HUES64 (cell line): ENCODE measurements at regions not wholly inside any gene's neighbourhood (a gene's known extent, or its start where the extent isn't known, plus 50 kb on each side); places are given as distances from the start of the nearest gene placed in this dataset.

Experiments
- H3K27ac ChIP-seq: 2 replicates; pipeline ENCODE4 v1.7.0; 2013; ENCODE audit warnings: low read depth, low read length, inconsistent platforms
- H3K27me3 ChIP-seq: 2 replicates; pipeline ENCODE4 v1.6.1; 2013; ENCODE audit warnings: mild to moderate bottlenecking, low read length; ENCODE audit not compliant: insufficient read depth
- H3K36me3 ChIP-seq: 2 replicates; pipeline ENCODE4 v1.6.1; 2013; ENCODE audit warnings: mild to moderate bottlenecking, low read length; ENCODE audit not compliant: insufficient read depth
- H3K4me1 ChIP-seq: 2 replicates; pipeline ENCODE4 v1.6.1; 2013; ENCODE audit warnings: mild to moderate bottlenecking, low read length, moderate library complexity; ENCODE audit not compliant: insufficient read depth
- H3K4me3 ChIP-seq: 2 replicates; pipeline ENCODE4 v1.5.1; 2013; ENCODE audit warnings: mild to moderate bottlenecking, low read length, moderate library complexity
- H3K9ac ChIP-seq: 2 replicates; pipeline ENCODE4 v1.6.1; 2013; ENCODE audit warnings: mild to moderate bottlenecking, low read depth, low read length
- H3K9me3 ChIP-seq: 2 replicates; pipeline ENCODE4 v1.6.1; 2013; ENCODE audit warnings: low read depth, low read length; ENCODE audit not compliant: insufficient read depth
- WGBS: fragments of 150-250, 120-280 bp; methylation state at CpG from one replicate; pipeline ENCODE4 v1.1.7; 2013; ENCODE audit warnings: missing lambda C conversion rate; 5-methylcytosine and 5-hydroxymethylcytosine counted together

DNA sequence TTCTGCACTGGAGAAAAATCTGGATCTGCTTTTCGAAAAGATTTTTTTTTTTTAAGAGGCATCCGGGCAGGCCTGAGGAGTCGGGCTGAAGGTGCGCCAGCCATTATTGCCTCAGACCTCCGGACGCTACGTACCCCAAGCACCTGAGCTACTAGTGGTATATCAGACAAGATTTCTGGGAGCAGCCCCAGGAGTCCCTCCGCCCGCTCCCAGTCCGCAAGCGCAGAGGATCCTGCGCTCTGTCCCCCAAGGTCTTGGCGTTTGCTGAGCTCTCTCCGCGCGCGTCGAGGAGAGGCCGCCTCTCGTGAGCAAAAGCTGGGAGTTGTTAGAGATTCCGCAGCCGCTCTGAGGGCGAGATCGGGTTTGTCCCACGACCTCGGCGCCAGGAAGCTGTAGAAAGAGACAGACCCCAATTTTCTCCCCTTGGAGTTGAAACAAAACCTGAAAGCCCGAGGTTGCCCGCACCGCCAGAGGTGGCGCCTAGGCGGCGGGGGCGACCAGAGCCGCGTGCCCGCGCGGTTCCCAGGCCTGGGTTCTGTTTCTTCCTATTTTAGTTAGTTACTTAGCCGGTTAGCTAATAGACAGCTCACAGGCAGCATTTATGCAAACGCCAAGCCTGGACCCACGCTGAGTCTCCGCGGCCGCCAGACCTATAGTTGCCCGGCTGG is 72.5 kb upstream of the POLG start:
- Histone ChIP-seq H3K27me3 (peaks cover 100% of the 10 kb centered on the region), H3K4me1 (peaks cover 14% of the 10 kb centered on the region), H3K36me3 (no peaks in the 10 kb centered on the region), H3K9ac (no peak overlapping the region), H3K27ac (no peak overlapping the region), H3K9me3 (no peaks in the 10 kb centered on the region), H3K4me3 (peak overlapping the region; percentile 27; the same call in 1 of the 2 replicates)
- WGBS: 2% methylated on average over 46 of the region's 46 CpGs

DNA sequence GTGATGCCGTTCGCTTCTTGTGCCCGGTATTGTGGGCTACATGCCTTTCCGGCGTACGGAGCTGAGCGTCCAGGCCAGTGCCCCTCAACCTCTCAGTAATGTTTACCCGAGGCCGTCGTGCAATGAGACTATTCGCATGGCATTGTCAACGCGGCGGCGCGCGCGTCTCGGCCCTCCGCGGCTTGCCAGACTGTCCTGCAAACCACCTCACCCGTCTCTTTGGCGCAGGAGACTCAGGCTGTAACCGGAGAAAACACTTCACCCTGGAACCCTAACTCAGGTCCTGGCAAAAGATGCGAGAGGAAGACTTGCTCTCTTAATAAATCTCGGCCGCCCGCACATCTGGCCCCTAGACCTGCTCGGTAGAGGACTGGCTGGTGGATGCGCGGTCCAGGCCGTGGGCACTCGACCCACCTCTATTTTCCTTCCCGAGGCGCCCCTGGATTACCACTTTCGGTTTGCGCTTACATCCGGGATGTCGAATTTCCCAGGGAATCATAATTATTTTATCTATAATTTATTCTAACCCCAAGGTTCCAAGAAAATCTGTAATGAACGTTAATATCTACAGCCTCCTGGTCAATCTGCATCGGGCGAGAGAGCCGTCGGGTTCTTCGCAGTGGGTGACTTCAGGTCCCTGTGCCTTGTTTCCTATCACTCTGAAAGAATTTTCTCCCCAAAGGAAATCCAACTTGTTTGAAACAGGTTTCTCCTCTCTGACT is 71.8 kb upstream of the POLG start:
- Histone ChIP-seq H3K27me3 (peaks cover 100% of the 10 kb centered on the region), H3K4me3 (no peak overlapping the region)

DNA sequence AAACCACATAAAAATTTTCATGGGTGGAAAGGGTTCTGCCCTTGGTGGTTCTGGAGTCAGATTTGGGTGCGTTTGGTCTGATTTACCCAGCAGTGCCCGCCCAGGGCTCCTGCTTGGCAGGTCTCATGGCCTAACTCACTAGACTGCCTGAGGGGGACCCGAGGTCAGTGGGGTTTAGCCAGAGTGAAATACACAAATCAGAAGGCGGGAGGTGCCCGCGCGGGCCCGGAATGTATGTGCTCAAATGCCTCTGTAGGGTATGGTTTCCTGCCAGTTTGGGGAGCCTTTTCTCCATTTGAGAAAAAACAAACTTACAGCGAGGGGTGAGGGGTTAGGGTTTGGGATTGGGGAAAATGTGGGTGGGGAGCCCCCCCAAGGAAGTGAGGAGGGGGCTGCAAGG is 70.9 kb upstream of the POLG start:
- H3K9ac ChIP-seq: no peak overlapping the region
- H3K36me3 ChIP-seq: no peaks in the 10 kb centered on the region
- WGBS: 13% methylated on average over 9 of the region's 9 CpGs
- H3K4me3 ChIP-seq: no peak overlapping the region
- no peaks in the 10 kb centered on the region for H3K9me3 ChIP-seq
- peaks cover 13% of the 10 kb centered on the region for H3K4me1 ChIP-seq
- H3K27me3 ChIP-seq: peaks cover 100% of the 10 kb centered on the region
- H3K27ac ChIP-seq: no peak overlapping the region

More for the DNA sequence above, 71.8 kb upstream of the POLG start:
- 4% methylated on average over 45 of the region's 45 CpGs for WGBS
- H3K9me3 ChIP-seq: no peaks in the 10 kb centered on the region
- no peak overlapping the region for H3K9ac ChIP-seq
- H3K36me3 ChIP-seq: no peaks in the 10 kb centered on the region
- H3K27ac ChIP-seq: no peak overlapping the region
- peaks cover 13% of the 10 kb centered on the region for H3K4me1 ChIP-seq

DNA sequence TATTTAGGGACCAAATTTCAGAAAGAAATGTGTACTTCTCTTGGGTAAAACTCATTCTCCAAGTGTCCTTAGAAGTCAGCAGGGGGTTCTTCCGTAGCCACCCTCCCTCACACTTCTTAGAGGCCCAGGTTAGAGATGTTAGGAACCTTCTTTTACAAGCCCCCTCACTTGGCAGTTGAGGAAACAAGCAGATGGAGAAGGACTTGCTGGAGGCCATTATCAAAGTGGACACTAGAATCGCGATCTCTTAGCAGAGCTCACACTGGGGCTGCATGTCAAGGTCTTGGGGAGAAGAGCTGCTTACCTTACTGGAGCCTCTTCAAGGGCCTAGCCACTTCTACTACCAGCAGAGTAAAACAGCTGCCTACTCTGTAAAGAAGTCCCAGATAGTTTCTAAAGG is 69.4 kb upstream of the POLG start:
- no peaks in the 10 kb centered on the region for H3K9me3 ChIP-seq
- no peak overlapping the region for H3K27ac ChIP-seq
- no peak overlapping the region for H3K4me3 ChIP-seq
- H3K4me1 ChIP-seq: peaks cover 11% of the 10 kb centered on the region
- H3K36me3 ChIP-seq: no peaks in the 10 kb centered on the region
- H3K9ac ChIP-seq: no peak overlapping the region
- peaks cover 100% of the 10 kb centered on the region for H3K27me3 ChIP-seq
- 23% methylated on average over 3 of the region's 3 CpGs for WGBS

DNA sequence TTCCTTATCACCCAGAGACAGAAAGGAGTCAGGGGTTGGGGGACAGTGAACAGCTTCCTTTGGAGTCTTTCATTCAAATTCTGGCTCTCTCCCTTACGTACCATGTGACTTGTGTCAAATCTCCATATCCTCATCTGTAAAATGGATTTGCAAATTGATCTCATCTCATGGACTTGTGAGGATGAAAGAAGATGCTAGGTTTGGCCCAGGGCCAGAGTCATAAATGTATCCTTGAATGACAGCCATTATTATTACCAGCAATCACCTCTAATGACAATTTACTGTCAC is 67.8 kb upstream of the POLG start:
- H3K27me3 ChIP-seq: peaks cover 100% of the 10 kb centered on the region
- no peak overlapping the region for H3K9ac ChIP-seq
- WGBS: 14% methylated on average over 1 of the region's 1 CpG
- peaks cover 6% of the 10 kb centered on the region; the same call in 1 of the 2 replicates for H3K4me1 ChIP-seq
- no peak overlapping the region for H3K27ac ChIP-seq
- H3K4me3 ChIP-seq: no peak overlapping the region
- H3K36me3 ChIP-seq: no peaks in the 10 kb centered on the region
- no peaks in the 10 kb centered on the region for H3K9me3 ChIP-seq

DNA sequence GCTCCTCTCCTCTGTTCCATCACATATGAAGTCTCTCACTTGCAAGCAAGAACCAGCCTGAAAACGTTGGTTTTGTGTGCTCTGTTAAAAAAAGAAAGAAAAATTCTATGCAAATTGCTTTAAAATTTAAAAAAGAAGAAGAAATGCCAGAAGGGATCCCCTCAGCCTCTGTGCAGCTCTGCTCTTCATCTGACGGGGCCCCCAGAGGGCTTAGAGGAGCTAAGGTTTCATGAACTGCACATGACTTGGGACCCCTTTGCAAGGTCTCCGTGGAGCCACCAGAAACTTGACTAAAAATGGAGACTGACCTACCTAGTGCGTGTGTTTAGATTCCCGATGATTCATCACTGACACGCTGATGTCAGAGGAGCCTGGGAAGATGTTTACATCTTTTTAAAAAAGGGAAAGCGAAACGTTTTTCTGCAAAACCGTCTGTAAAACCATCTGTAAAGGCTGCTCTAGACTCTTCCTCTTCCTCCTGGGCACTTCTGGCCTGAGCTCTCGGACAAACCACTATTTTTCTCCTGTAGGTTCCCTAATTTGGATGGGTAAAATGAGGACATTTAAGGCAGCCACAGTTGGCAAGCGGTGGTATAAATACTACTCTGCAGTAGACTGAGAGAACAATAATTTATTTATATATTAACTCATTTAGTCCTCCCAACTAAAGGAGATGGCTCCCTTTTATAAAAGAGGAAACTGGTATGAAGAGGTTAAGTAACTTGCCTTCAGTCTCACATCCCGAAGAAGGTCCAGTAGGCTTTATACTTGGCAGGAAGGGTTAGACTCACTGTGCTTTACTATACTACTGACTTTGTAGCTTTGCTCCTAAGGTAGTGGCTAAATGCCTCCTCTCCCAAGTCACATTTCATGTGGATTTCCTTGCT is 67.2 kb upstream of the POLG start:
- WGBS: 12% methylated on average over 11 of the region's 12 CpGs
- no peaks in the 10 kb centered on the region for H3K9me3 ChIP-seq
- peaks cover 100% of the 10 kb centered on the region for H3K27me3 ChIP-seq
- no peak overlapping the region for H3K27ac ChIP-seq
- H3K9ac ChIP-seq: no peak overlapping the region
- peaks cover 10% of the 10 kb centered on the region for H3K4me1 ChIP-seq
- H3K36me3 ChIP-seq: no peaks in the 10 kb centered on the region
- H3K4me3 ChIP-seq: no peak overlapping the region

DNA sequence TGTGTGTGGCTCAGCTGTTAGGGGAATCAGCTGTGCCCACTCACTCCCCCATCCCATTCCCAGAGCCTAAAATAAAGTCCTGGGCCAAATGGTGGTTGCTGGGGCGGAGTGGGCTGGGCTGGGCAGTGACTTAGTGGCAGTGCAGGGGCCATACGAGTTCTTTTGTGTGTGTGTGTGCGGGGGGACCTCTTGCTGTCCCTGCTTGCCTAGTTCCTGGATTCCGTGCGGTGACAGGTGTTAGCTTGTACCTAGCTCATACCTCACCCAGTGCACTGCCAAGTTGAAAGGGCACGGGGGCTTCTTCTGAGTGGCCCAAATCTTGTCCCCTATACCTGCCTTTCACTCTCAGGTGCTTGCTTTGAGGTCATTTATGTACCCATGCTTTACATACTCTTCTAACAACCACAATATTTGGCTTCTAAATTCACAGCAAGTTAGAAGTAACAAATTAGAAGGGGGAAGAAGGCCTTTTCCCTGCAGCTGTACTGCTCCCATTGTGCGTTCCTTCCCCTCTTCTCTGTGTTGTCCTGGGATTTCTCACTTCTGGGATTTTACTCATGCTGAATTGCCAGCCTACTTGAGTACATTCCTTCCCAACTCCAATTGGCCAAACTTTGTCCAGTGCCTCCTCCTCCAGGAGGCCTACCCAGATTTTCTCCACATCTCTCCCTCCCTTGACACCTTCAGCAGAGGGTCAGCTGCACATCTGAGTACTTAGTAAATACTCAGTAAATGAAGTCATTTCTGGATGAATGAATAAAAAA is 66.3 kb upstream of the POLG start:
- no peak overlapping the region for H3K4me3 ChIP-seq
- H3K9ac ChIP-seq: no peak overlapping the region
- no peak overlapping the region for H3K27ac ChIP-seq
- WGBS: 19% methylated on average over 7 of the region's 7 CpGs
- peaks cover 16% of the 10 kb centered on the region for H3K4me1 ChIP-seq
- no peaks in the 10 kb centered on the region for H3K9me3 ChIP-seq
- H3K27me3 ChIP-seq: peaks cover 100% of the 10 kb centered on the region
- no peaks in the 10 kb centered on the region for H3K36me3 ChIP-seq

DNA sequence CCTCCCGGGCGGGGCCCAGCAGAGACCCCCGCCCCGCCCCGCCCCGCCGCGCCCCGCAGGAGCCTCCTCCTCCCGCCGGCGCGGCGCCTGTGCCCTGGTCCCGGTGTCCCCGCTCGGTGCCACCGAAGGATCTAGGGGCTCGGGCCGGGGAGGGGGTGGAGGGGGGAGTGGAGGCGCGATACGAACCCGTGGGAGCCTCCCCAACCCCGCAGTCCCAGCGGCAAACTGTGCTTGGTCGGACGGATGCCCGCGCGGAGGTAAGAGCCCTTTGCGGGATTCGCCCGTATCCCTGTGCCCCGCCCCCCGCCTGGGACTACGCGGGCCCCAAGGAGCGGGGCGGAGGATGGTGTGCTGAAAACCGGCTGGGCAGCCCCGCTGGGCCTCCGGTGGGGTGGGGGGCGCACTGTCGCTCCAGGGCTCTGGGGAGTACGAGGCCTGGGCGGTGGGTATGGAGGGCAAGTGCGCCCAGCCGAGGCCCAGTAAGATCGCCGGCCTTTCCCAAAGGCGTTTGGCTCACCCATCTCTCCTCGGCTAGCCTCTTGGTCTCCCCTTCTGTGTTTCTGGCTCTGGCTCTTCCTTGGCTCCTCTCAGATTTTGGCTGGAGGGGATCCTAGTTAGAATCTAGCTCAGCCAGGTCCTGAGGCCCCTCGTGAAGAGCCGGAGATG is 65.6 kb upstream of the POLG start:
- 2% methylated on average over 54 of the region's 55 CpGs for WGBS

DNA sequence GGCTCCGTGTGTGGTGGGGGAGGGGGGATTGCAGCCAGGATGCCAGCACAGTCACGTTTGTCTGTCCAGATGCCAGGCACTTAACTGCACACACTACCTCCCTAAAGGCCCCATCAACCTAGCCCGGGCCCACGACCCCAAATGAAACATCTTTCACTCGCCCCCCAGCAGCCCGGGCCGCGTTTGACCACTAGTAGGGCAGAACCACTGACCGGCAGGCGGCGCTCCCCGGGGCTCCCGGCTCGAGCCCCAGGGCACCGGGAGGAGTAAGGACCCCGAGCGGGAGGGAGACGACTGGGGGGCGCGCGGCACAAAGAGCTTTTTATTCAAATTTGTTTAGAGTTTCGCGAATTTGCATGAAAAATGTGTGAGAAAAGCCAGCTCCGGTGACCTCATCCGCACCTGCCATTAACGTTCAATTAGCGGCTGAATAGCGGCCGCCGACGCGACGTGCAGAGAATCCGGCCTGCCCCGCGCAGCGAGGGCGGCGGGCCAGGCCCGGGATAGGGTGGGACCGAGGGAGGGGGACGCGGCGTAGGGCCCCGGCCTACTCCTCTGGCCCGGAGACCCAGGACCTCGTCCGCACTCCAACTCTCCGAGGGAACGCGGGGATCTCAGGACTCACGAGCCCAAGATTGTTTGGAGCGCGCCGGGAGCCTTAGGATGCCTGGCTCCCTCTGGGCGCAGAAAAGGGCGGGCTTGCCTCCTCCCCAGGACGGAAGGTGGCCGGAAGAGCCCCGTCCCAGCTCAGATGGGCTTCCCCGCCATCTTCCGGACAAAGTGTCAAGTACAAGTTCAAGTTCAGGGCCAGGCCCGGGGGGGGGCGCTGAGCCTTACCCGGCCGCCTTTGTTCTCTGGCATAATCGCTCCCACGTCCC is 64.9 kb upstream of the POLG start:
- peaks cover 100% of the 10 kb centered on the region for H3K27me3 ChIP-seq
- no peak overlapping the region for H3K27ac ChIP-seq
- H3K9ac ChIP-seq: no peak overlapping the region
- peaks cover 22% of the 10 kb centered on the region for H3K4me1 ChIP-seq
- no peaks in the 10 kb centered on the region for H3K9me3 ChIP-seq
- no peaks in the 10 kb centered on the region for H3K36me3 ChIP-seq
- no peak overlapping the region; the same call in 1 of the 2 replicates for H3K4me3 ChIP-seq
- 1% methylated on average over 67 of the region's 68 CpGs for WGBS

More for the DNA sequence above, 65.6 kb upstream of the POLG start:
- Histone ChIP-seq H3K4me3 (no peak overlapping the region), H3K9ac (no peak overlapping the region), H3K9me3 (no peaks in the 10 kb centered on the region), H3K36me3 (no peaks in the 10 kb centered on the region), H3K4me1 (peaks cover 22% of the 10 kb centered on the region), H3K27me3 (peaks cover 100% of the 10 kb centered on the region), H3K27ac (no peak overlapping the region)

DNA sequence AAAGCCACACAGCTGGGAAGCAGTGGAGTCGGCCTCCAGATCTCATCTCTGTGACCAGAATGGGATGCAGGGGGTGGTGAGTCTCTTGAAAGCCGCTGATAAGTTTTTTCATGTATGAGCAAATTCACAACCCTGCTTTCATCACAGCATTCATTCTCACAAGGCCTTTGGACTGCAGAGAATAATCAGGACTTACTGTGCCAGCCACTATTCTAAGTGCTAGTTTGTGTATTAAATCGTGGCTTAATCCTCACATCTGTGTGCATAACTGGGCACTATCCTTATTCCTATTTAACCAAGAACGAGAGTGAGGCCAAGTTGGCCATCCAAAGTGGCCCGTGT is 64.2 kb upstream of the POLG start:
- 24% methylated on average over 4 of the region's 5 CpGs for WGBS
- Histone ChIP-seq H3K4me3 (no peak overlapping the region), H3K9ac (no peak overlapping the region)

More for the DNA sequence above, 64.2 kb upstream of the POLG start:
- H3K27me3 ChIP-seq: peaks cover 100% of the 10 kb centered on the region
- H3K4me1 ChIP-seq: peaks cover 22% of the 10 kb centered on the region
- H3K9me3 ChIP-seq: no peaks in the 10 kb centered on the region
- H3K27ac ChIP-seq: no peak overlapping the region
- H3K36me3 ChIP-seq: no peaks in the 10 kb centered on the region
